H1 (cell line): ENCODE measurements at regions not wholly inside any gene's neighbourhood (a gene's known extent, or its start where the extent isn't known, plus 50 kb on each side); places are given as distances from the start of the nearest gene placed in this dataset.

ENCODE experiments used
- CTCF ChIA-PET: fragments of 300-600 bp; sonication (Branson Sonifier 250); formaldehyde crosslinking; loops from one replicate; lab custom pipeline; 2021; ENCODE audit not compliant: partially characterized antibody; lab: Charles Lee
- POLR2A ChIA-PET: fragments of 300-600 bp; sonication (Branson Sonifier 250); formaldehyde crosslinking; loops from one replicate; lab custom pipeline; 2021; ENCODE audit warnings: inconsistent platforms; ENCODE audit not compliant: partially characterized antibody; lab: Charles Lee
- DNase-seq, 2 experiments: peaks; one replicate each; pipeline versions ENCODE4 v3.0.0 to v3.0.0-alpha.2; 2010 to 2022; ENCODE audit warnings: low spot score in 2 of 2, low read depth in 1 of 2, mixed read lengths in 1 of 2
- FAIRE-seq: peaks from 2 replicates; lab custom pipeline; 2011; peaks lifted over from hg19 to GRCh38; lab: Jason Lieb, UNC
- H2AFZ ChIP-seq: 2 replicates; pipeline ENCODE4 v1.8.1; 2012; ENCODE audit warnings: low read length, inconsistent platforms
- H2AK5ac ChIP-seq: 2 replicates; pipeline ENCODE4 v1.6.1; 2013; ENCODE audit warnings: low read depth, low read length
- H2BK120ac ChIP-seq: replicated peaks from 2 replicates; pipeline ENCODE3; 2013; ENCODE audit warnings: low read depth, low read length, inconsistent platforms
- H2BK12ac ChIP-seq: 2 replicates; pipeline ENCODE4 v1.6.1; 2013; ENCODE audit warnings: low read depth, low read length
- H2BK15ac ChIP-seq: 2 replicates; pipeline ENCODE4 v1.6.1; 2013; ENCODE audit warnings: low read length
- H2BK20ac ChIP-seq: 2 replicates; pipeline ENCODE4 v1.6.1; 2013; ENCODE audit warnings: low read length
- H2BK5ac ChIP-seq: 2 replicates; pipeline ENCODE4 v1.6.1; 2013; ENCODE audit warnings: low read depth, low read length
- H3K14ac ChIP-seq: 2 replicates; pipeline ENCODE4 v1.6.1; 2013; ENCODE audit warnings: inconsistent platforms; ENCODE audit not compliant: insufficient read length
- H3K18ac ChIP-seq: 2 replicates; pipeline ENCODE4 v1.6.1; 2013; ENCODE audit warnings: low read length; ENCODE audit errors: extremely low read depth
- H3K23ac ChIP-seq: 2 replicates; pipeline ENCODE4 v1.6.1; 2013; ENCODE audit warnings: inconsistent platforms; ENCODE audit not compliant: insufficient read length
- H3K23me2 ChIP-seq: 2 replicates; pipeline ENCODE4 v1.6.1; 2013; ENCODE audit warnings: low read depth, low read length
- H3K27ac ChIP-seq: 2 replicates; pipeline ENCODE4 v1.6.1; 2011; ENCODE audit warnings: low read depth, low read length, inconsistent platforms
- H3K27me3 ChIP-seq, 4 experiments: replicated peaks in 1 of 4; 1 replicate in 1 of 4; 2 replicates in 3 of 4; pipeline versions ENCODE4 v1.6.1 to v1.8.1; 2011 to 2013; ENCODE audit warnings: low read length in 3 of 4, mild to moderate bottlenecking in 3 of 4, inconsistent platforms in 2 of 4, mixed read lengths in 2 of 4, moderate library complexity in 1 of 4; ENCODE audit not compliant: control insufficient read depth in 3 of 4, insufficient read depth in 3 of 4; ENCODE audit errors: extremely low read depth in 1 of 4
- H3K36me3 ChIP-seq, 4 experiments: 2 replicates each; pipeline versions ENCODE4 v1.6.1 to v1.8.1; 2011 to 2013; ENCODE audit warnings: mild to moderate bottlenecking in 4 of 4, low read length in 3 of 4, moderate library complexity in 2 of 4, control low read depth in 1 of 4, inconsistent platforms in 1 of 4; ENCODE audit not compliant: insufficient read depth in 4 of 4, control insufficient read depth in 2 of 4
- H3K4ac ChIP-seq: replicated peaks from 2 replicates; pipeline ENCODE3; 2013; ENCODE audit warnings: low read length, low read depth, mixed read lengths, inconsistent platforms; ENCODE audit not compliant: insufficient read length
- H3K4me1 ChIP-seq, 4 experiments: replicated peaks in 1 of 4; 1 replicate in 1 of 4; 2 replicates in 3 of 4; pipeline versions ENCODE4 v1.6.1 to v1.8.1; 2011 to 2013; ENCODE audit warnings: low read length in 3 of 4, inconsistent platforms in 2 of 4, mixed read lengths in 1 of 4; ENCODE audit not compliant: insufficient read depth in 4 of 4, control insufficient read depth in 3 of 4
- H3K4me2 ChIP-seq, 2 experiments: 2 replicates each; pipeline versions ENCODE4 v1.6.1 to v1.8.1; 2011 to 2013; ENCODE audit warnings: low read depth in 2 of 2, low read length in 2 of 2, control low read depth in 1 of 2, inconsistent platforms in 1 of 2, mild to moderate bottlenecking in 1 of 2; ENCODE audit not compliant: insufficient read depth in 1 of 2
- H3K4me3 ChIP-seq, 4 experiments: fragments of 200-600, 300-600 bp in 1 of 4; sonication (generic), shearing (Covaris generic), sonication (Bioruptor Twin) in 1 of 4; 2 replicates each; pipeline versions ENCODE4 v1.5.1 to v1.8.1; 2011 to 2016; ENCODE audit warnings: low read length in 4 of 4, low read depth in 3 of 4, control low read depth in 2 of 4, inconsistent platforms in 2 of 4, mild to moderate bottlenecking in 2 of 4, mixed read lengths in 1 of 4, moderate library complexity in 1 of 4; ENCODE audit not compliant: insufficient read depth in 2 of 4; ENCODE audit errors: extremely low read depth in 1 of 4
- H3K56ac ChIP-seq: replicated peaks from 2 replicates; pipeline ENCODE3; 2013; ENCODE audit warnings: low read depth, mild to moderate bottlenecking, mixed read lengths, low read length, inconsistent platforms; ENCODE audit not compliant: insufficient read length
- H3K79me1 ChIP-seq: 2 replicates; pipeline ENCODE4 v1.6.1; 2013; ENCODE audit warnings: low read depth, low read length, control low read depth
- H3K79me2 ChIP-seq, 2 experiments: 2 replicates each; pipeline versions ENCODE4 v1.6.1 to v1.8.1; 2012 to 2013; ENCODE audit warnings: low read length in 2 of 2, mild to moderate bottlenecking in 2 of 2, inconsistent platforms in 1 of 2; ENCODE audit not compliant: insufficient read depth in 2 of 2, control insufficient read depth in 1 of 2
- H3K9ac ChIP-seq, 4 experiments: replicated peaks in 1 of 4; 1 replicate in 1 of 4; 2 replicates in 3 of 4; pipeline versions ENCODE4 v1.6.1 to v1.8.1; 2011 to 2013; ENCODE audit warnings: low read depth in 3 of 4, low read length in 3 of 4, control low read depth in 2 of 4, mild to moderate bottlenecking in 2 of 4, moderate library complexity in 2 of 4, inconsistent platforms in 1 of 4; ENCODE audit errors: extremely low read depth in 1 of 4
- H3K9me3 ChIP-seq, 2 experiments: 2 replicates each; pipeline versions ENCODE4 v1.6.1 to v1.8.1; 2012 to 2013; ENCODE audit warnings: mild to moderate bottlenecking in 2 of 2, moderate library complexity in 2 of 2, control low read depth in 1 of 2, inconsistent platforms in 1 of 2, low read depth in 1 of 2, low read length in 1 of 2, mixed read lengths in 1 of 2; ENCODE audit not compliant: insufficient read depth in 2 of 2
- H4K20me1 ChIP-seq, 2 experiments: replicated peaks in 1 of 2; 2 replicates each; pipeline versions ENCODE3 to v1.8.1; 2011 to 2013; ENCODE audit warnings: inconsistent platforms in 2 of 2, low read length in 2 of 2, mild to moderate bottlenecking in 1 of 2; ENCODE audit not compliant: insufficient read depth in 2 of 2, control insufficient read depth in 1 of 2
- H4K5ac ChIP-seq: 2 replicates; pipeline ENCODE4 v1.6.1; 2013; ENCODE audit warnings: low read length, low read depth, mixed read lengths, inconsistent platforms; ENCODE audit not compliant: insufficient read length
- H4K8ac ChIP-seq: 2 replicates; pipeline ENCODE4 v1.8.0; 2013; ENCODE audit warnings: mild to moderate bottlenecking, moderate library complexity, low read length, inconsistent platforms; ENCODE audit not compliant: insufficient read depth; ENCODE audit errors: extremely low read depth
- H4K91ac ChIP-seq: replicated peaks from 2 replicates; pipeline ENCODE3; 2013; ENCODE audit warnings: low read length, mixed read lengths, inconsistent platforms; ENCODE audit not compliant: insufficient read length
- BRCA1 ChIP-seq: IDR thresholded peaks from 2 replicates; pipeline ENCODE4 v1.6.1; 2012; ENCODE audit warnings: low read depth, low read length, improper control_type of control experiment
- CBX8 ChIP-seq: fragments of 300-800, 300-1000 bp; sonication (generic); IDR thresholded peaks from 2 replicates; pipeline ENCODE4 v1.7.1; 2016; ENCODE audit warnings: low read depth, low read length, borderline replicate concordance
- FOSL1 ChIP-seq: IDR thresholded peaks from 2 replicates; pipeline ENCODE4 v1.6.1; 2011; ENCODE audit warnings: mild to moderate bottlenecking, low read depth, low read length, moderate library complexity; ENCODE audit not compliant: insufficient read depth
- SIRT6 ChIP-seq: IDR thresholded peaks from one replicate; pipeline ENCODE4 v1.7.1; 2012; ENCODE audit warnings: low read length, inconsistent platforms
- WGBS, 2 experiments: shearing (Covaris generic) in 1 of 2; methylation state at CpG; one replicate each; pipeline versions ENCODE4 v1.1.6 to v1.1.7; 2013 to 2015; ENCODE audit warnings: low lambda C conversion rate in 2 of 2, mixed read lengths in 2 of 2, inconsistent platforms in 1 of 2, low coverage in 1 of 2, missing lambda C conversion rate in 1 of 2; ENCODE audit not compliant: insufficient replicate concordance in 2 of 2, insufficient coverage in 1 of 2, insufficient read length in 1 of 2; ENCODE audit errors: extremely low coverage in 1 of 2, missing lambda C conversion rate in 1 of 2; 5-methylcytosine and 5-hydroxymethylcytosine counted together

DNA sequence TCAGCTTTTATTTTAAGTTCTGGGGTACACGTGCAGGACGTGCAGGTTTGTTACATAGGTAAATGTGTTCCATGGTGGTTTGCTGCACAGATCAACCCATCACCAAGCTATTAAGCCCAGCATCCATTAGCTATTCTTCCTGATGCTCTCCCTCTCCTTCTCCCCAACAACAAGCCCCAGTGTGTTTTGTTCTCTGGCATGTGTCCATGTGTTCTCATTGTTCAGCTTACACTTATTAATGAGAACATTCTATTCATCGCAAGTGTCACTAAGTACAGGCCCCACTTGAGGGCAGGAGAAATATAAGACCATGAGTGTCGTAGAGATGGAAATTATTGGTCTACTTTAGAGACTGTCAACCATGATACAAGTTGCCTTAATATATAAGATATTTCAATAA, 615.1 kb downstream of the CDH8 start:
- Histone ChIP-seq H4K91ac (no peak overlapping the region), H3K23me2 (no peaks in the 10 kb centered on the region), H2AK5ac (no peak overlapping the region), H3K23ac (no peak overlapping the region), H2BK20ac (no peak overlapping the region), H2BK15ac (no peak overlapping the region), H3K4me3 (no peak overlapping the region), H4K20me1 (no peaks in the 10 kb centered on the region), H2AFZ (no peak overlapping the region), H3K4me1 (peaks cover 0 to 3% (median 2%) of the 10 kb centered on the region in 4 experiments; a peak in 1 of 7 replicates), H3K4ac (no peak overlapping the region), H2BK5ac (no peak overlapping the region), H3K56ac (no peak overlapping the region), H2BK12ac (no peak overlapping the region), H3K36me3 (no peaks in the 10 kb centered on the region), H3K27ac (no peak overlapping the region), H2BK120ac (no peak overlapping the region), H3K9me3 (no peaks in the 10 kb centered on the region), H3K79me1 (no peaks in the 10 kb centered on the region), H3K14ac (no peak overlapping the region), H4K5ac (no peak overlapping the region), H3K4me2 (no peak overlapping the region), H3K9ac (no peak overlapping the region), H3K18ac (no peak overlapping the region), H4K8ac (no peak overlapping the region), H3K27me3 (no peaks in the 10 kb centered on the region), H3K79me2 (no peaks in the 10 kb centered on the region)
- WGBS, 2 experiments = 89% methylated on average over 4 of the region's 4 CpGs; no CpG with 5 or more reads in 1 of the 2 experiments
- POLR2A ChIA-PET = interaction anchor here (0.6 kb wide), 1 partner anchor 696 kb away, joined by 5 read pairs; no protein-coding TSS in a partner anchor
- FAIRE-seq (no peak), DNase-seq (no peak)
- TF ChIP-seq SIRT6 (no peak), FOSL1 (no peak), BRCA1 (no peak), CBX8 (no peak)
- CTCF ChIA-PET = interaction anchor here (0.7 to 1.7 kb wide), 3 partner anchors 12 to 64 kb away, joined by 3 read pairs; no protein-coding TSS in a partner anchor
